Suprapubic skin (tissue), 2 donors: ENCODE measurements at regions not wholly inside any gene's neighbourhood (a gene's known extent, or its start where the extent isn't known, plus 50 kb on each side); places are given as distances from the start of the nearest gene placed in this dataset.

ENCODE experiments used
- EP300 ChIP-seq: sonication (generic); formaldehyde crosslinking; IDR thresholded peaks from one replicate; pipeline ENCODE4 v1.6.1; 2017; ENCODE audit warnings: antibody characterized with exemption
- POLR2A ChIP-seq, 2 donors: fragments of 450-650 bp; IDR thresholded peaks; one replicate each; pipeline ENCODE4 v1.6.1; 2017; ENCODE audit warnings: antibody characterized with exemption in 2 of 2, mild to moderate bottlenecking in 2 of 2, moderate library complexity in 2 of 2

DNA sequence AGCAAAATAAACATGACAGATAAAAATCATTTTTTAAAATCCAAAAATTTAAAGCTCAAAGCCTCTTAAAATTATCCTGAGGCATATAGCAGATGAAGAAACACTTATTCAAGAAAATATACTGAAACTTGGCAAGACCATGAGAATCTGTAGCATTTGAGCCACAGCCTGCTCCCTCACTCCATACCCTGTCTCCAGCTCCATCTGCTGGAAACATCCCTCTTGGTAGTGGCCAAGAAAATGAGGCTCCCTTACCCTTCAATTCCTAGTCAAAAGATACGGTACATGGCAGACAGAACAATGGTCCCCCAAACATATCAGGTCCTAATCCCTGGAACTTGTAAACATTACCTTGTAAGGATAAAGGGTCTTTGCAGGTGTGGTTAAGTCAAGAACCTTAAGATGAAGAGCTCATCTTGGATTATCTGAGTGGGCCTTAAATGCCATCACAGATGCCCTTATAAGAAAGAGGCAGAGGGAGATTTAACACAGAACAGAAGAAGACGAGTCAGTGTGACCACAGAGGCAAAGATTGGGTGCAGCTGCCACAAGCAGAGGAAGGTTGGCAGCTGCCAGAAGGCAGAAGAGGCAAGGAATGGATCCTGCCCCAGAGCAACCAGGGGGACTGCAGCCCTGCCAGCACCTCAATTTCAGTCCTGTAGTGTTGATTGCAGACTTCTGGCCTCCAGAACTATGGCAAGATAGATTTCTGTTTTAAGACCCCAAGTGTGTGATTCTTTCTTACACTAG is 149.4 kb downstream of the ZNF248 start:
- TF ChIP-seq EP300 (no peak), POLR2A (IDR thresholded peaks at IDR 0.05) (no peak)
